ENCODE measurements at regions not wholly inside any gene's neighbourhood (a gene's known extent, or its start where the extent isn't known, plus 50 kb on each side); places are given as distances from the start of the nearest gene placed in this dataset.
"Not testable (repeated sequence)": the region's sequence is repeated elsewhere in the genome, so short reads cannot be mapped to it uniquely, and the experiment has no call there.

DNA sequence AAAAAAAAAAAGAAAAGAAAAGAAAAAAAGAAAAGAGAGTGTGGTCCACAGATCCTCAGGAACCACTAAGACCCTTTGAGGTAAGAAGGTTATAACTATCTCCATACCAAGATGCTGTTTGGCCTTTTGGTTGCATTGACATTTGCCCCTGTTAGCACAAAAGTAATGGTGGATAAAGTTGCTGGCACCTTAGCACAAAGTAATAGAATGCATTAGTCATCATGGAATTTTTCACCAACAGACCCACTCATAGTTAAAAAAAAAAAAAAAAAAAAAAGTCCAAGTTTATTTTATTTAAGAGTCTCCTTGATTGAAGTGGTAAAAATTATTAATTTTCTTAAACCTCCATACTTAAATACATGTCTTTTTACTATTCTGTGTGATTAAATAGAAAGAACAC lies 78.4 kb upstream of the RBPJ start (continued):
- TF ChIP-seq SIX5 (IDR thresholded peaks at IDR 0.05; ENCODE audit: low read depth, low read length) (no peak), CREB1 (IDR thresholded peaks at IDR 0.05) (no peak), RBBP5 (IDR thresholded peaks at IDR 0.05; ENCODE audit: borderline replicate concordance, low read depth, low read length) (no peak), RAD21 (IDR thresholded peaks at IDR 0.05 in 1 of 2, conservative IDR thresholded peaks at IDR 0.05 in 1 of 2; ENCODE audit: low read depth in 2 of 2, low read length in 2 of 2) (no peak), ZNF274 (IDR thresholded peaks at IDR 0.05; ENCODE audit: borderline replicate concordance, extremely low read depth, low read length) (no peak), BACH1 (IDR thresholded peaks at IDR 0.05; ENCODE audit: low read length) (no peak), RXRA (IDR thresholded peaks at IDR 0.05; ENCODE audit: insufficient read depth, low read depth, low read length) (no peak)

DNA sequence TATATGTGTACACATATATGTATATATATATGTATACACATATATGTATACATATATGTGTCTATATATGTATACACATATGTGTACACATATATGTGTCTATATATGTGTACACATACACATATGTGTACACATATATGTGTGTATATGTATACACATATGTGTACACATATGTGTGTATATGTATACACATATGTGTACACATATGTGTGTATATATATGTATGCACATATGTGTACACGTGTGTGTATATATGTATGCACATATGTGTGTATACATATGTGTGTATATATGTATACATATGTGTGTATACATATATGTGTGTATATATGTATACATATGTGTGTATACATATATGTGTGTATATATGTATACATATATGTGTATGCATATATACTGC lies 76.7 kb upstream of the RBPJ start:
- H3K4me1 ChIP-seq (replicated peaks in 1 of 4; ENCODE audit: control insufficient read depth in 3 of 4, insufficient read depth in 4 of 4, low read length in 3 of 4); H4K91ac ChIP-seq (replicated peaks; ENCODE audit: insufficient read length, low read length); H3K4ac ChIP-seq (replicated peaks; ENCODE audit: insufficient read length, low read depth, low read length); H2AFZ ChIP-seq (ENCODE audit: low read length); H3K36me3 ChIP-seq (ENCODE audit: control insufficient read depth in 2 of 4, insufficient read depth in 4 of 4, low read length in 3 of 4); H3K9ac ChIP-seq (replicated peaks in 1 of 4; ENCODE audit: extremely low read depth in 1 of 4, low read depth in 3 of 4, low read length in 3 of 4); H3K23ac ChIP-seq (ENCODE audit: insufficient read length); H3K79me2 ChIP-seq (ENCODE audit: control insufficient read depth in 1 of 2, insufficient read depth in 2 of 2, low read length in 2 of 2); H2AK5ac ChIP-seq (ENCODE audit: low read depth, low read length); H3K9me3 ChIP-seq (ENCODE audit: insufficient read depth in 2 of 2, low read depth in 1 of 2, low read length in 1 of 2); H3K56ac ChIP-seq (replicated peaks; ENCODE audit: insufficient read length, low read depth, low read length); H4K5ac ChIP-seq (ENCODE audit: insufficient read length, low read depth, low read length); H2BK5ac ChIP-seq (ENCODE audit: low read depth, low read length); FAIRE-seq; H4K8ac ChIP-seq (ENCODE audit: extremely low read depth, insufficient read depth, low read length); H3K27ac ChIP-seq (ENCODE audit: low read depth, low read length); H3K4me3 ChIP-seq (ENCODE audit: extremely low read depth in 1 of 4, insufficient read depth in 2 of 4, low read depth in 3 of 4, low read length in 4 of 4); H2BK12ac ChIP-seq (ENCODE audit: low read depth, low read length); H2BK20ac ChIP-seq (ENCODE audit: low read length); DNase-seq (ENCODE audit: low read depth in 1 of 2, low spot score in 2 of 2); H3K23me2 ChIP-seq (ENCODE audit: low read depth, low read length); H3K79me1 ChIP-seq (ENCODE audit: low read depth, low read length); H4K20me1 ChIP-seq (replicated peaks in 1 of 2; ENCODE audit: control insufficient read depth in 1 of 2, insufficient read depth in 2 of 2, low read length in 2 of 2); POLR2A ChIA-PET (ENCODE audit: partially characterized antibody); H3K4me2 ChIP-seq (ENCODE audit: insufficient read depth in 1 of 2, low read depth in 2 of 2, low read length in 2 of 2); CTCF ChIA-PET (ENCODE audit: partially characterized antibody); H2BK120ac ChIP-seq (replicated peaks; ENCODE audit: low read depth, low read length); H2BK15ac ChIP-seq (ENCODE audit: low read length); H3K18ac ChIP-seq (ENCODE audit: extremely low read depth, low read length); H3K27me3 ChIP-seq (replicated peaks in 1 of 4; ENCODE audit: control insufficient read depth in 3 of 4, extremely low read depth in 1 of 4, insufficient read depth in 3 of 4, low read length in 3 of 4); H3K14ac ChIP-seq (ENCODE audit: insufficient read length): not testable (repeated sequence)
- 7% methylated on average over 1 of the region's 1 CpG; no CpG with 5 or more reads in 1 of the 2 experiments for WGBS, 2 experiments (ENCODE audit: extremely low coverage in 1 of 2, insufficient coverage in 1 of 2, insufficient read length in 1 of 2, insufficient replicate concordance in 2 of 2, low coverage in 1 of 2, low lambda C conversion rate in 2 of 2, missing lambda C conversion rate in 1 of 2)

Measured in H1 (cell line).